GM18519 (cell line): ENCODE measurements at regions not wholly inside any gene's neighbourhood (a gene's known extent, or its start where the extent isn't known, plus 50 kb on each side); places are given as distances from the start of the nearest gene placed in this dataset.

Experiments used
- ATAC-seq: cut with Tn5 transposase; IDR thresholded peaks from one replicate; pipeline ENCODE4 v1.9.1; 2021; ENCODE audit warnings: mild to moderate bottlenecking, moderate library complexity; ENCODE audit not compliant: unreplicated experiment, low FRiP score

GRCh38 chr18:38367473-38367872 lies 801.9 kb upstream of the CELF4 start:
- no peak for ATAC-seq

GRCh38 chr18:38362286-38362792 lies 796.7 kb upstream of the CELF4 start:
- ATAC-seq: no peak

GRCh38 chr18:38358805-38359657 lies 793.4 kb upstream of the CELF4 start:
- no peak for ATAC-seq

- ATAC-seq: no peak
These were observed 787.6 kb upstream of the CELF4 start for GRCh38 chr18:38353149-38353548.

- ATAC-seq: no peak
These were observed 784.5 kb upstream of the CELF4 start for GRCh38 chr18:38350141-38350540.

- no peak for ATAC-seq
These were observed 765.0 kb upstream of the CELF4 start for GRCh38 chr18:38330573-38330972.

- no peak for ATAC-seq
These were observed 763.5 kb upstream of the CELF4 start for GRCh38 chr18:38329145-38329544.

GRCh38 chr18:38322206-38322605 lies 756.6 kb upstream of the CELF4 start:
- ATAC-seq: no peak

- ATAC-seq: no peak
These were observed 755.7 kb upstream of the CELF4 start for GRCh38 chr18:38321262-38321661.

GRCh38 chr18:38318416-38318815 lies 752.8 kb upstream of the CELF4 start:
- ATAC-seq: no peak

- ATAC-seq: no peak
These were observed 748.2 kb upstream of the CELF4 start for GRCh38 chr18:38313831-38314230.

- no peak for ATAC-seq
These were observed 746.9 kb upstream of the CELF4 start for GRCh38 chr18:38312532-38312931.

- no peak for ATAC-seq
These were observed 745.3 kb upstream of the CELF4 start for GRCh38 chr18:38310936-38311335.

GRCh38 chr18:38307914-38308313 lies 742.3 kb upstream of the CELF4 start:
- no peak for ATAC-seq

GRCh38 chr18:38305961-38306360 lies 740.4 kb upstream of the CELF4 start:
- no peak for ATAC-seq

GRCh38 chr18:38301621-38302020 lies 736.0 kb upstream of the CELF4 start:
- no peak for ATAC-seq

- no peak for ATAC-seq
These were observed 732.3 kb upstream of the CELF4 start for GRCh38 chr18:38297910-38298309.

- ATAC-seq: no peak
These were observed 724.6 kb upstream of the CELF4 start for GRCh38 chr18:38290229-38290628.

- no peak for ATAC-seq
These were observed 719.4 kb upstream of the CELF4 start for GRCh38 chr18:38284972-38285371.

- no peak for ATAC-seq
These were observed 697.5 kb upstream of the CELF4 start for GRCh38 chr18:38263066-38263465.

GRCh38 chr18:38262661-38263060 lies 697.1 kb upstream of the CELF4 start:
- ATAC-seq: no peak

GRCh38 chr18:38257661-38258060 lies 692.1 kb upstream of the CELF4 start:
- ATAC-seq: no peak
